ENCODE measurements at regions not wholly inside any gene's neighbourhood (a gene's known extent, or its start where the extent isn't known, plus 50 kb on each side); places are given as distances from the start of the nearest gene placed in this dataset.

DNA sequence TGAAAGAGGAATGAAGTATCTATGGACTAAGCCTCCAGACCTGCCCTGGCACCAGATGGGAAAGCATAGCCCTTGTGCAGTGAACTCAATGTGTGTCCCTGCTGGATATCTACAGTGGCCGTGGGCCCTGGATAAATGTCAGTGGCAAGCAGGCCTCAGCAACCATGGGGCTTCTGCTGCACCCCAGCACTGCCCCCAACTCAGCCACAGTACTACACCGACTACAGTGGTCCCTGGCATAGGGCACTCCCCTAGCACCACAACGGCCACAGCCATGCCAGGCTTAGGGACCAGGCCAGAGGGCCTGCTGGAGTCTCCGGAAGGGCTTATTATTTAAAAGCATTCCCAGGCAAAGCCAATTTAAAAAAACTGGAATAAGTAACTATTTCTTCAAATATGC lies 459.1 kb downstream of the SH2D1A start:
- Histone ChIP-seq H3K4me3 (no peak overlapping the region), H3K9ac (ENCODE audit: control insufficient read depth, insufficient read depth, low read length) (no peak overlapping the region), H3K4me1 (ENCODE audit: control insufficient read depth, insufficient read depth, low read length) (no peaks in the 10 kb centered on the region), H2AFZ (ENCODE audit: control insufficient read depth, low read depth, low read length) (no peak overlapping the region), H3K4me2 (ENCODE audit: control insufficient read depth, insufficient read depth) (no peak overlapping the region), H3K79me2 (ENCODE audit: control insufficient read depth, insufficient read depth, low read length) (no peaks in the 10 kb centered on the region), H3K36me3 (ENCODE audit: control insufficient read depth in 2 of 2, insufficient read depth in 2 of 2, low read length in 1 of 2) (no peaks in the 10 kb centered on the region), H4K20me1 (ENCODE audit: control insufficient read depth, insufficient read depth) (no peaks in the 10 kb centered on the region), H3K27me3 (replicated peaks in 1 of 2; ENCODE audit: control insufficient read depth in 2 of 2, insufficient read depth in 2 of 2, low read length in 1 of 2) (no peaks in the 10 kb centered on the region), H3K9me3 (replicated peaks; ENCODE audit: control insufficient read depth, insufficient read depth, low read length) (no peaks in the 10 kb centered on the region; the same call in 2 of the 3 replicates), H3K27ac (ENCODE audit: control insufficient read depth, insufficient read depth) (no peak overlapping the region)
- intact Hi-C loops (cut with micrococcal nuclease; ENCODE audit: unreplicated experiment), result no loop called here
- no peak for ATAC-seq
- FAIRE-seq, result no peak
- no peak for DNase-seq (ENCODE audit: low read depth, low spot score)
- SMC1A ChIA-PET (ENCODE audit: uncharacterized antibody, unreplicated experiment), result no interaction called here
- CTCF ChIA-PET, result no interaction called here
- POLR2A ChIA-PET, result no interaction called here
- TF ChIP-seq ZNF217 (IDR thresholded peaks at IDR 0.05), result no peak
- no peak for TF ChIP-seq POLR2AphosphoS5 (IDR thresholded peaks at IDR 0.05; ENCODE audit: low read length)
- TF ChIP-seq ZNF384 (IDR thresholded peaks at IDR 0.05; ENCODE audit: borderline replicate concordance, low read depth, low read length), result no peak
- TF ChIP-seq RAD21 (IDR thresholded peaks at IDR 0.05; ENCODE audit: insufficient read depth, low read depth, low read length), result no peak
- TF ChIP-seq NFYB (IDR thresholded peaks at IDR 0.05; ENCODE audit: insufficient read depth, low read depth, low read length), result no peak
- no peak for TF ChIP-seq POLR2AphosphoS2 (IDR thresholded peaks at IDR 0.05; ENCODE audit: low read depth, low read length)
- no peak for TF ChIP-seq MTA2 (IDR thresholded peaks at IDR 0.05; ENCODE audit: low read depth)
- TF ChIP-seq, protein P1, sequence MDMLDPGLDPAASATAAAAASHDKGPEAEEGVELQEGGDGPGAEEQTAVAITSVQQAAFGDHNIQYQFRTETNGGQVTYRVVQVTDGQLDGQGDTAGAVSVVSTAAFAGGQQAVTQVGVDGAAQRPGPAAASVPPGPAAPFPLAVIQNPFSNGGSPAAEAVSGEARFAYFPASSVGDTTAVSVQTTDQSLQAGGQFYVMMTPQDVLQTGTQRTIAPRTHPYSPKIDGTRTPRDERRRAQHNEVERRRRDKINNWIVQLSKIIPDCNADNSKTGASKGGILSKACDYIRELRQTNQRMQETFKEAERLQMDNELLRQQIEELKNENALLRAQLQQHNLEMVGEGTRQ (IDR thresholded peaks at IDR 0.05; ENCODE audit: borderline replicate concordance, low read depth, low read length), result no peak
- BruUV-seq (replicated peaks), result no TSS peak
- in situ Hi-C loops (cut with MboI), result no loop called here
- WGBS (ENCODE audit: insufficient coverage, insufficient replicate concordance, low lambda C conversion rate, missing lambda C conversion rate), result 20% methylated on average over 4 of the region's 4 CpGs
- RAD21 ChIA-PET (ENCODE audit: unreplicated experiment), result no interaction called here

DNA sequence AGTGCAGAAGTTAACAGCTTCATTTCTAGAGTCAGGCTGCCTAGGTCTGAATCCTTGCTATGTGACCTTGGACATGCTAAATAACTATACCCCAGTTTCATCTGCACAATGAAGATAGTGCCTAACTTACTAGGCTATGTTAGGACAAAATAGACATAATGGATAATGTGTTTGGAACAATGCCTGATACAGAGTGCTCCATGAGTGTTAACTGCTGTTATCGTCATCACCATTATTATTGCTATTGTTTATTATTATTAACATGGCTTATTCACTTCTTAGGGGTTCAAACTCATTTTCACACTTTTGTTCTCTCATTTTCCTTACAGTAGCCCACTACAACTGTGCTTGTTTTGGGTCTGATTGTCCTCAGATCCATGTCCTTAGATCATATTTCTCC lies 467.7 kb downstream of the SH2D1A start:
- Histone ChIP-seq H3K79me2 (ENCODE audit: control insufficient read depth, insufficient read depth, low read length) (no peaks in the 10 kb centered on the region), H3K4me3 (no peak overlapping the region), H3K4me2 (ENCODE audit: control insufficient read depth, insufficient read depth) (no peak overlapping the region), H3K4me1 (ENCODE audit: control insufficient read depth, insufficient read depth, low read length) (no peaks in the 10 kb centered on the region), H3K36me3 (ENCODE audit: control insufficient read depth in 2 of 2, insufficient read depth in 2 of 2, low read length in 1 of 2) (no peaks in the 10 kb centered on the region), H4K20me1 (ENCODE audit: control insufficient read depth, insufficient read depth) (no peaks in the 10 kb centered on the region), H3K9me3 (replicated peaks; ENCODE audit: control insufficient read depth, insufficient read depth, low read length) (no peaks in the 10 kb centered on the region), H2AFZ (ENCODE audit: control insufficient read depth, low read depth, low read length) (no peak overlapping the region), H3K27me3 (replicated peaks in 1 of 2; ENCODE audit: control insufficient read depth in 2 of 2, insufficient read depth in 2 of 2, low read length in 1 of 2) (no peaks in the 10 kb centered on the region), H3K27ac (ENCODE audit: control insufficient read depth, insufficient read depth) (no peak overlapping the region), H3K9ac (ENCODE audit: control insufficient read depth, insufficient read depth, low read length) (no peak overlapping the region)
- in situ Hi-C loops (cut with MboI) (no loop called here), intact Hi-C loops (cut with micrococcal nuclease; ENCODE audit: unreplicated experiment) (no loop called here)
- BruUV-seq (replicated peaks), result no TSS peak
- ATAC-seq, result no peak
- POLR2A ChIA-PET, result no interaction called here
- WGBS (ENCODE audit: insufficient coverage, insufficient replicate concordance, low lambda C conversion rate, missing lambda C conversion rate), result 6% methylated on average over 1 of the region's 1 CpG
- RAD21 ChIA-PET (ENCODE audit: unreplicated experiment), result no interaction called here
- SMC1A ChIA-PET (ENCODE audit: uncharacterized antibody, unreplicated experiment), result no interaction called here
- CTCF ChIA-PET, result no interaction called here
- no peak for FAIRE-seq
- no peak for DNase-seq (ENCODE audit: low read depth, low spot score)
- TF ChIP-seq FOS (IDR thresholded peaks at IDR 0.05; ENCODE audit: borderline replicate concordance, extremely low read depth, insufficient read length) (no peak), ZSCAN29 (IDR thresholded peaks at IDR 0.05) (no peak), STAT1 (conservative IDR thresholded peaks at IDR 0.05) (no peak), JUNB (IDR thresholded peaks at IDR 0.05) (no peak), SREBF1 (IDR thresholded peaks at IDR 0.05; ENCODE audit: low read length) (no peak), NR2C2 (IDR thresholded peaks at IDR 0.05; ENCODE audit: borderline replicate concordance, control insufficient read depth, insufficient read length, low read depth) (no peak), EED (IDR thresholded peaks at IDR 0.05; ENCODE audit: low read depth) (no peak)
- TF ChIP-seq, protein P2, sequence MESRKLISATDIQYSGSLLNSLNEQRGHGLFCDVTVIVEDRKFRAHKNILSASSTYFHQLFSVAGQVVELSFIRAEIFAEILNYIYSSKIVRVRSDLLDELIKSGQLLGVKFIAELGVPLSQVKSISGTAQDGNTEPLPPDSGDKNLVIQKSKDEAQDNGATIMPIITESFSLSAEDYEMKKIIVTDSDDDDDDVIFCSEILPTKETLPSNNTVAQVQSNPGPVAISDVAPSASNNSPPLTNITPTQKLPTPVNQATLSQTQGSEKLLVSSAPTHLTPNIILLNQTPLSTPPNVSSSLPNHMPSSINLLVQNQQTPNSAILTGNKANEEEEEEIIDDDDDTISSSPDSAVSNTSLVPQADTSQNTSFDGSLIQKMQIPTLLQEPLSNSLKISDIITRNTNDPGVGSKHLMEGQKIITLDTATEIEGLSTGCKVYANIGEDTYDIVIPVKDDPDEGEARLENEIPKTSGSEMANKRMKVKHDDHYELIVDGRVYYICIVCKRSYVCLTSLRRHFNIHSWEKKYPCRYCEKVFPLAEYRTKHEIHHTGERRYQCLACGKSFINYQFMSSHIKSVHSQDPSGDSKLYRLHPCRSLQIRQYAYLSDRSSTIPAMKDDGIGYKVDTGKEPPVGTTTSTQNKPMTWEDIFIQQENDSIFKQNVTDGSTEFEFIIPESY (IDR thresholded peaks at IDR 0.05), result no peak
